Retina (tissue), 1 donor: ENCODE measurements at regions not wholly inside any gene's neighbourhood (a gene's known extent, or its start where the extent isn't known, plus 50 kb on each side); places are given as distances from the start of the nearest gene placed in this dataset.

Experiments
- DNase-seq: peaks from one replicate; pipeline ENCODE4 v3.0.0-alpha.2; 2016

DNA sequence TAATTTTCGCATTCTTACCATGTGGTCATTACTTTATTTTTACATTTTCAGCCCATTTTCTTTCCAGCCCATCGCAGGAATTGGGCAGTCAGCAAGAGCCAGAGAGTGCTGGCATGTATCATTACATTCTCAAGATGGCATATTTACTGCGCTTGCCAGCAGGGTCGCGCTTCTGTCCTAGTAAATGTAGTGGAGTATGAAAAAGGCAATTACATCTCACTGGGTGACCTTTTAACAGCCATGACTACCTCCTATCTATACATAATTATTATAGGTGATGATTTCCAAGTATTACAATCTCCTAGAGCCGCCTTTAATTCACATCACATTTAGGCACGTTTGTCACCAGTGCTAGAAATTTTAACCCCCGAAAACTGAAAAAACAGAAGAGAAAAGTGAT, 433.7 kb upstream of the MGMT start:
- peak; percentile 40 for DNase-seq

DNA sequence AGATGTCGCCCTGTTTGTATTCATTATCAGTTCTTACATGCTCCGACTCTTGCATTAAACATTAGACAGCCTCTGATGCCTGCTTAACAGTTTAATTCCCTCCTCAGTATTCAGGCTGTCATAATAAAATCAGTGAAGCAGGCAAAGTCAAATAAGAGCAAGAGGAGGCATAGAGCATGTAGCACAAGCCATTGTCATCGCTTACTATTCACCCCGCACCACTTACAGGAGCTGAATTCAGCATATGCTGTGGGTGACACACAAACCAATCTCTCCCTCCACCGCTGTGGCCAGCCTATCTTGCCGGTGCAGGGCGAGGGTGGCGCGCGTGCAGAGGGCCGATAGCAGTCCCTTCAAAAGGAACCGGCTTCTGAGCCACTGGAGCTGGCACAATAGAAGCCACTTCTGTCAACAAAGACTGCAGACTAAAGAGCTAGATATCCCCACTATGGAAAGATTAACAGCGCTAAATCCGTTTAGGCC, 433.2 kb upstream of the MGMT start:
- peak; percentile 72 for DNase-seq

DNA sequence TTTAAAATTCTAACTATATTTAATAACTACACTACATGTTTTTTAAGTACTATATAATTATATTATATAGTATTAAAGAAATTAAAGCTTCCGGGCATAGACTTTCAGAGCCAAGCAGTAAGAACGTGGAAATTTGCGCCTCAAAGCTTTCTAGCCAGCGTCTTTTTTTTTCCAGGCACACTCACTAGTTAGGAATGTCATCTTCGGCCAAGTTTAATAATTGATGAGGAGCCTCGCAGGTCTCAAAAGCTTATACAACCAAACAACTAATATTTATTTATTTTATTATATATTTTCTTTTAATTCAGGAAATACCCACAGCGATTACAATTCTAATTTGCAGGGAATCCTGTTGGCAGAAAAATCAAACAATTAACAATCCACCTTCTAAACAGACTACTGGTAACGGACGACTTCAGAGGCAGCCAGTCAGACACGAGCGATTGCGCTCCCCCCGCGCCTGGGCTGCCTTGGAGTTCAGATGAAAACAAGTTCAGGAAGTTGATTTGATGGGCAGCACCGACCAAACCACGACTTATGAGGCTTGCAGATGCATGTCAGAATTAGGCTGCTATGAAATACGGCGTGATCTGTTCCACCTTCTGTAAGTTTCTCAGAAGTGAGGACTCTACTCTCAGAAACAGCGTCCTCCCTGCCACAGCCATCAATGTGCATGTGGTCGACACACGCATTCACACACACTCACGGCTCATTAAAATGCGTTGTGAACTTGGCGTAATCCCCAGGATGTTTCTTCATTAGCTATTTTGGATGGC, 431.8 kb upstream of the MGMT start:
- peak; percentile 24 for DNase-seq

DNA sequence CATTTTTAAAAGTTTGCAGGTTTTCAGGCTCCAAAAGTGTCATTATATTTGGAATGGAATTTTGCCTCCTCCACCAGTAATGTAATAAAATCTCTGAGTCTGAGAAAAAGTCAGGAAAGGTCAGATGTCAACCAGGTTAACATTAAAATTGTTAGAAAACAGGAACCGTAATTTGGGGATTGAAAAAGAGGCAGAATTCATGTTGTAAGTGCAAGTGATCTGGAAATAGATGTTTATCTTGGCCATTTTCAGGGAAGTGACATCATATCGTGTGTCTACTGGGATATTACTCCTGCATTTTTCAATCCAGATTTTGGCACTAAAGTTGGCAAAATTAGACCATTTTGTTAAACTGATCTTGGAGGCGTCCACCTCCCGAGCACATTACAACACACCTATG, 428.5 kb upstream of the MGMT start:
- no peak for DNase-seq

DNA sequence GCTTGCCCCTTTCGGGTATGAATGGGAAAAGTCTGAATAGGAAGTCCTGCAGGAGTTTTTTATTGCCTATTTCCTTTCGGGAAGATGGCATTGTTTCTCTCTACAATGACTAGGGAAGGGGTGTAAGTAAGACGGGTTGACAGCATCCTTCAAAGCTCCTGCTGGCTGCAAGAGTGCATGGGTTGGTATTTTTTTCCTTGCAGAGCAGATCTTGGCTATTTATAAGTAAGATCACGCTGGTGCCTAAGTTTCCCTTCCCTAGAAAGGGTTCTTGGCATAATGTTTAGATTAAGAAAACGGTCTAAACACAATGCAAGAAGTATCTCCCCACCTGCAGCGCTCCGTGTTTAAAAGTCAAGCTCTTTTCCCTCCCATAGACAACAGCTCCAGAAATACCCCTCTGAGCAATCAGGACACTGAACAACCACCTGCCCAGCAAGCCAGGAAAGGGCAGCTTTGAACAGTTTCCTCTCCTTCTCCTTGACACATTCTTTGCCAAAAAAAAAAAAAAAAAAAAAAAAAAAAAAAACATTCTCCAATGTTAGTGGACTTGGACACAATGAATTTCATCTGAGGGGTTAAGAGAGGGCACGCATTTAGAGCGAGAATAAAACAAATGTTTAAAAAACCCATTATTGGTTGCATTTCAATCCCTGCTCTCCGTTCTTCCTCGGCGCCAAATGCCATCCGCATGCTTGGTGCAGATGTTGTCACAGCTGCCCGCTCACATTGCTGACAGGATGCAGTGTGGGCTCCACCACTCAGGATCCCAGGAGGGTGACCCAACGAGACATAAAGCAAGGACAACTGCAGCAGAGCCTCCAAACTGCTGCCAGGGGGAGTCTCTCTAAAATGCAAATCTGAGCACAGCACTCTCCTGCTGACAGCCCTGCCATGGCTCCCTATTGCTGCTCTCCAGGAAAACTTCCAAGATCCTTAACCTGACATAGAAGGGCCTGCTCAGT, 427.4 kb upstream of the MGMT start:
- no peak for DNase-seq

DNA sequence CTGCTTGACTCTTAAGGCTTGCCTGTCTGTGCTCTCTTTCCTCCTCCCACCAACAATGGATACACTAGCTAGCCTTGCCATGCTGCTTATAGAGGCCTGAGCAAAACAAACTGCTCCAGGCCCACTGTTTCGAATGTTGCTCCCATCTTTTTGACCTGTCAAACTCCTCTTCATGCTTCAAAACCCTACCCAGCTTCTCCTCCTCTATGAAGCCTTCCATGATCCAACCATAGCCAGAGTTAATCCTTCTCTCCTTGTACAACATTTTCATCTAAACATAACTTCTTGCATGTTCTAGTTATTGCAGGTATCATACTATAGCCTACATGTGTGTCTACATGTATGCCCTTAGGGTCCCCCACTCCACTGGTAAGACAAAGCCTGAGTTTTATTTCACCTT, 426.7 kb upstream of the MGMT start:
- no peak for DNase-seq

DNA sequence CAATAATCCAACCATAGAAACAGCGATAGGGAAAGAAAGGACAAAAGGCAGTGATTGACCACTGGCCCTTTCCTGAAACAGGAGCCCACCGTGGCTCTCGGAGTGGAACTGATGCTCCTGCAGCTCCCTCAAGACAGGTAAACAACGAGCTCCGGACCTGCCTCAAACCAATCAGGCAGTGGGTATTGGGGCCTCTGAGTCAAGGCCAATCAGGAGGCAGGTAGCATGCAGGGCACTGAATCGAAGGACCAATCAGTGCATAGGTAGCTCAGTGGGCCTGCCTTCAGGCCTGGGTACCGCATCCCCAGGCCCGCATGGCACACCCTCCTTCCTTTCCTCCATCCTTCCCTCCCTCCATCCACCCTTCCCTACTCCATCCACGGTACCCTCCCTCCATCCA, 425.1 kb upstream of the MGMT start:
- no peak for DNase-seq

DNA sequence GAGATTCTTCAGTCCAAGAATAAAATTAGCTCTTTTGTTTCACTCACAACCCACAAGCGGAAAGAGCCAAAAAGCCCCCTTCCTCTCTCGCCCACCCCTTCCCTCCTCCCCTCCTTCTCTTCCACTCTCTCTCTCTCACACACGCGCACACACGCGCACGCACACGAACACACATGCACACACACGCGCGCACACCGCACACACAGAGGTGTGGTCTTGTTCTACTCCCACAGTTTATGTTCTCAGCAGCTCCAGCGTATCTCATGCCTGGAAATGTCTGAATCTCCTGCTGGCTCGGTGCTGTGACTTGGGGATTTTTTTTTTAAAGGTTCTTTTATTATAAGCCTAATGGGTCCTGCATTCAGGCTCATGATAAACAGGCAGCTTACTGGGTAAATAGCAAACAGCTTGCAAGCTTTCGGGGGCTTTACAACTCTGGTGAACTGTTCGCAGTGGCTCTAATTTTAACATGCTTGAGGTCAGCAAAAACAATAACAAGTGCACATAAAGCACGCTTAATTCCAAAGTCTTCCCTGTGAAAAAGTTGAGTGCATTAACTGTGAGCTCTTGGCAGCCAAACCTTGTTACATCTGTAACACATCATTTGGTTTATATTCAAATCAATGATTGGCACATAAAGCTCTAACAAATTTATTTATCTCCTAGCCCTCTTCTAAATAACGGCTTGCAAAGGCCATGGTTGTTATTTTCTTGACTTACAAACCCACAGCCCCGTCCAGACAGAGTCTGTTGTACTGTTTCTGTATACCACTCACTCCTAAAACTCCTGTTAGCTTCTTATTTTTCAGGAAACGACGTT, 424.1 kb upstream of the MGMT start:
- no peak for DNase-seq

DNA sequence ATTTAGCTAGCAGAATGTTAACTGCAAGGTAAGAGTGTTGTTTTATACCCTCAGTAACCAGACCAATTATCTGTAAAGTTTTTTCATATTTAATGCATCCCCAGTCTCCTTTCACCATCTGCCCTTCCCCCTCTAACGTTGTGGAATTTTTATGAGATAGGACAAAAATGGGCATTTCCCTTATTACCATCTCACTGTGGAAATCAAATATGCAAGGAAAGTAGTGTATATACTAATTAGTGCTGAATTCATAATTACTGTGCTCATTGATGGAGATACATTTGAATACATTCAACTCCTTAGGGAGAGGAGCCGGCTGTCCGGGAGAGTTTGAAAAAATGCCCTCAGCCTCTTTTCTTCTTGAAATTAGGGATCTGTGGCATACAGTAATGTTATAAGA, 423.4 kb upstream of the MGMT start:
- no peak for DNase-seq

DNA sequence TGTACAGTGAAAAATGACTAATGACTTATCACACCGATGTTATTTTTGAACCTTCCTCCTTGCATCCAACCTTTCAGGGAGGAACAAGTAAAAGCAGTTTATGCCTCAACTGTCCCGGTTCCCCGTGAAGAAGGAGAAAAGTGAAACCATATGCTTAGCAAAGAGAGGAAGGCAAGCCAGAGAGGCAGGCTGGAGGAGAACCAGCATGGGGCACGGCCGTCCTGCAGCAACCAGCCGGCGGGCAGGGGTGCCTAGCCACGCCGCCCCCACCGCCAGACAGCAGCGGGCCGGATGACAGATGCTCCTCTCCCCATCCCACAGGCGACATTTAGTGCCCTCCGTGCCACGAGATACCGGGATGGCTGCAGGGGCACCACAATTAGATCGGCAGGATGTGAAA, 421.4 kb upstream of the MGMT start:
- no peak for DNase-seq

DNA sequence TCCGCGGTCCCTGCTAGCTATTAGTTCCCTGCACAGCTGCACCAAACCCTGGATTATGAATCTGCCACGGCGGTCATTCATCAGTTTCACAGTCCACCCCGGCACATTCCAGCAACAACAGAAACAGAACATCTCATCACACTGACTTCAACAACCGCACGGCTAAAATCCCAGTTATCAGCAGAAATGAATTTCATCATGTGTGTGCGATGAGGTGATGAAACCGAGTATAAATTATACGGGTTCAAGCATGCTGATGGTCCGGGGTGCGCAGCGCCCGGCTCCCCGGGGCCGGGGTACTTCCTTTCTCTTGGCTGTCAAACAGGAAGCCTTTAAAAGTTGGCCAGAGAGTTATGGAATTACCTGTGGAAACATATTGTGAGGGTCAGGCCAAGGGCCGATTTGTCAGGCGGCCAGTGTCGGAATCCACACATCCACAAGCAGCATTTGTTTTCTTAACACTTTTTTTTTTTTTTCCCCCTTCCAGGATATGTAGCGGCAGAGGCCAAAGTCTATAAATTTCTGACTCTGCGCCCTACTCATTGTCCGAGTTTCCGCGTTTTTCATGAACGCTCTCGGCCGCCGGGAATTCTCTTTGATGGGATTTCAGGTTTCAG, 420.9 kb upstream of the MGMT start:
- no peak for DNase-seq

DNA sequence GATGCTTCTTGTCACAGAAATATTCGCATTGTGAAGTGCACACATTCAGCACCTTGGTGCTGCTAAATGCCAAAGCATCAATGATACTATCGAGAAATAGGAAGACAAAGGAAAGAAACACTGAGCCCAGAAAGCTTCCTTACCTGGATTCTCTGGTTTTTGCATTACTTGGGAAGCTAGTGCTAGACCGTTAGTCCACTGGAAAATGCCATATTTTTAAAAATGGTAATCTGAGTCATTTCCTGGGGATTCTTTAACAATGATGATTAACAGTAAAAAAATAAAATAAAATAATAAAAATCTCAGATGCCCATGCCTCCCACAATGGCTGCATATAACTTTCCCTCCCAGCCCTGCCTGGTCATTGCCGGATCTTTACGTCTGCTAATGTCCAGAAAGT, 420.1 kb upstream of the MGMT start:
- no peak for DNase-seq

DNA sequence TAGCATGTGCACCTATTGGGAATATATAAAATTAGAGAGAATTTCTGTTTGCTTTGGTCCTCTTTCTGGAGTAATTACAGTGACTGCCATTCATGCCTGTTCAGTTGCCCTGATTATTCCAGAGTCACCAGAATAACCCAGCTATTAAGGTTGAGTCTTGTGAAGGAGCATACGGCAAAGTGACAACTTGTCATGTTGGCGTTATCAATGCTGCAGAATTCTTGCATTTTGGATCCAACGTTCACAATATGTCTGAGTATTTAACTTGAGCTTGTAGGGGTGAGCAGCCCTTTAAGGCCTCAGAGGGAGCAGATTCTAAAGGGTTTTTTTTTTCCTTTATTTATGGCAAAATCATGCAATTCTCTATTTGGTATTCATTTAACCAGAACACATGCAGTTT, 419.4 kb upstream of the MGMT start:
- DNase-seq: no peak

DNA sequence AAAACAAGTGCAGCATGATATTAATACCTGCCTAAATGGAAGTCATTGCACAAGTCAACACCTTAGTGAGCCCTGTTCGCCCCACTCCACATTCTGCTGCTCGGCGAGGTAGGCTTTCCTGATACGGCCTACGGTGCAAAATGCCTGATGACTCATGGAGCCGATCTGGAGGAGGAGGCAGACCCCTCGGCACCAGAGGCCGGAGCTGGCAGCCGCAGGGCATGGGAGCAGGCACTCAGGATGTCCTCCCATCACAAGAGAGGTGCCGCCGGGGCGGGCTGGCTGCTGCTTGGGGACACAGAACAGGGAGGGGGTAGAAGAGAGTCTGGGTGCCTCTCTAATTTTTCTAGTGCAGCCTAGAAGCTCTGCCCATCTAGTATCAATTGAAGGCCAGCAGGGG, 418.5 kb upstream of the MGMT start:
- DNase-seq: no peak

DNA sequence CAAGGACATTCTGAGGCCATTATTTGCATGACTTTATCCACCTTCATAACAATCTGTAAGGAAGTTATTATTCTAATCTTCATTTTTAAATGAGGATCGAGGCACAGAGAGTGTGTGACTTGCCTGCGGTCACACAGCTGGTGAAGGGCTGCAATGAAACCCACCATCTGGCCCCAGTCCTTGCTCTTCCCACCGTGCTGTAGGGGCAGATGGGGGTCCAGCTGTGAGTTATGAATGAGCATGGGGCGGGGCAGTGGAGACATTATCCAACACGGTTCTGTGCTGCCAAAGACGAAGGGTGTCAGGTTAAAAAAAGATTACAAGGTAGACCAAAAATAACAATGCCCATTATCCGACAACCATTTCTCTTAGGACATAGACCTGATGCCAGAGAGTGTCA, 417.5 kb upstream of the MGMT start:
- DNase-seq: no peak

DNA sequence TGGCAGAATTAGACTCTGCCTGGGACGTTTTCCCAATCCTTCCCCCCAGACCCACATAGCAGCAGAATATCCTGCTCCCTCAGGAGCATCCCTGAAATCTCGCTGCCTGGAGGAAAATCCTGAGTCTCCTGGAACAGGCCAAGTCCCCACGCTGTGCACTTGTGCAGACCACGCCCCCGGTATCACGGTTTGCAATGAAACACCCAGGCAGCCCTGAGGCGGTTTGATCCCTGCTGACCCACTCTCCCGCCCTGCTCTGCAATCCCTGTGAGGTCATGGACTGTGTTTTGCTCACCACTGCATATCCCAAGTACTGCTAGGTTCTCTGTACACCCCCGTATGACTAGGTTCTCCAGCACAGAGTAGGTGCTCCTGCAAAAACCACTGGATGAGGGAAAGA, 411.8 kb upstream of the MGMT start:
- DNase-seq: no peak

DNA sequence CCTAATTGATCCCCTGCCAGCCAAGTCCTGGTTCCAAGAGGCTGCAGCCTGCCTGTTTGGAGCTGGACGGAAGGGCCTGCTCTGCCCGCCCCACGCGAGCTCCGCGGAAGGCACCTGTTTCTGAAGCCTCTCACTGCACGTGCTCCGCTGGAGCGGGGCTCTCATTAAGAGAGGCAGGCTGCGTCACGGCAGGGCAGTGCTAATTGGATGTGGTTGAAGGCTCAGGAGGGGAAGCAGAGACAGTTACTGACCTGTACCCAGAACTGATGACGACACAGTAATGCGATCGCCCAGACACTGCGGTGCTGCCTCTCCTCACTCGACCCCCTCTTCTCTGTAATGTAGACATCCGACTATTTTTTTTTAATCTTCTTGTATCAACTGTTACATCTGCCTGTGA, 411.1 kb upstream of the MGMT start:
- DNase-seq: peak; percentile 78

DNA sequence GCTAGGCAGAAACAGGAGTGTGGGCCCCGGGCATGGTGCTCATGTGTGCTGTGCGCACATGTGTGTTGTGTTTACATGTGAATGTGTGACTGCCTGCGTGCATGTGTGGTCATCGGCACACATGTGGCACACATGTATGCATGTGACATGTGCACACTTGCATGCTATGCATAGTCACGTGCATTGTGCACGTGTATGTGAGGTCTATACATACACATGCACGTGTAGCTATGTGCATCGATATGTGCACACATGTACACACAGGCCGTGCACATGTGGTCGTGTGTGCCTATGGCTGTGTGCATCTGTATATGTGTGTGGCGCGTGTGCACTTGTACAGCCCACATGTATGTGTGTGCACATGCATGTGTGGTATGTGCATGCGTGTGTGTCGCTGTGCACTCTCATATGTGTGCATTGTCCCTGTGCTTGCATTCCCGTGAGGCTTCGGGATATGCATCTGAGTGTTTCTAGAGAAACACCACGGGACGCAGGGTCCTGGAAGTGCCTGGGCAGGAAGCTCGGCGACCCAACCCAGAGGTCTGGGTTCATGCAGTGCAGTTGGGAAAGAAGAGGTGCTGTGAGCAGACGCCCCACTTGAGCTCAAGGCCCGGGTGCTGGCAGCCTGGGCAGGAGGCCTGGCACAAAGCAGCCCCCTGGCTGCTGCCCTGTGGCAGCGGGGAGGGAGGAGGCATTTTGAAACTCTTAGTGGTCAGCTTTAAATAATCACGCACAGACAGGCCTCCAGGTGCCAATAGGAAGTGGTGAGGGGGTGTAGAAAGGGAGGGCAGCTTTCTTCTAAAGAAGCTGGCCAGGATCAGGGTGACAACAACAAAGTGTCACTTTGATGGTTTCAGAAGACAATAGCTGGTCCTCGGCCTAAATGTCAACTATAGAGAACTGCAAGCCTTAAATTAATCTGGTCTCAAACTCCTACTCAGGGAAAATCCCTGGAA, 410.0 kb upstream of the MGMT start:
- DNase-seq: no peak

DNA sequence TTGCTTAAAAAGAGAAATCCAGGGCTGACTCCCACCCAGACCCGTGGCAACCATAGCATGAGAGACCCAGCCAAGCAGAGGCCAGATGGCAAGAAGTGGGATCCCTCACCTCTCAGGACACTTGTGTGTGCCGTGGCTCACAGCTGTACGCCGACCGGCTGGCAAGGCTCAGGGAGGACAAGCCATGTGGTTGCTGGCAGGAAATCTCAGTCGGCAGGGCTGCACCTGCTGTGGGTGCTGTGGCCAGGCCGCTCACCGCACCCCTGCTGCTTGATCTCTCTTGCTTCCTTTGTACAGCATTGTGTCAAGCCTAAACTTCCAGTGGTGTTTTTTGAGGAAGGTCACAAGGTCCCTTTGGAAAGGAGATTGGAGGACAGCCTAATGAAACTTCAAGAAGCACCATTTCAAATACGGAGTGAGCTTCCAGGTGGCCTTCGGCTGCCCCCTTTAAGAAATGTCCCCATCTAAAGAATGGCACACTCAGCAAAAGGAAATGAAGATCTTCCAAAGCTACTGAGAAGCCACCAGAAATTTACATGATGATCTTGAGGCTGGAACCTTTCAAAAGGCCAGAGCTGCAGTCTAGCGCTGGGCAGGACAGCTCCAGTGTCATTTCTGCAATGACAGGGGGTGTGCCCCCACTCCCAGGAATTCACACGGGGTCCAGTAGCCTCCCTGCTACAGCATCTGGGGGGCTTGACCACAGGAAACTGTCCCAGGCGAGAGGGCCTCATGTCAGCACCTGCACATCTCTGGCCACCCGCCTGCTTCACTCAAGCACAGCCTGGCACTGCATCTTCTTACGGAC, 409.0 kb upstream of the MGMT start:
- DNase-seq: no peak

DNA sequence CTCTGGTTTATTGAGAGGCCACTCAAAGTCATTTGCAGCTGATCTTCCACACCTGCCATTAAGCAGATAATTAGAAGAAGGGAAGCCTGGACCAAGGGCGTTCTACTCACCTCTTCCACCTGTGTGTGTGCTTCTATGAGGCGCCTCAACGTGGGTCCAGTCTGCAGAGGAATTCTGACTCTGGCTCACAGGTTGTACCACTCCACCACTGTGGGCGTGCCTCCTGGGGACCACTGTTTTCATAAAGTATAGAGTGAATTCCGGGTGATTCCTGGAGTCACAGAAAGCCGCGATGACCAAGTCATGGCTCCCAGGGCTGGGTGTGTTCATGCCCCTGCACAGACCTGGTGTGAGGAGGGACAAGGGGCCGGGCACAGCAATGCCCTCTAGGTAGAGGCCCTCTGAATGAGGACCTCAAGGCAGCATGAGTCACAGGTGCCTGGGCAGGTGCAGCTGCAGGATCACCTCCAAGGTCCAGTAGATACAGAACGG, 408.3 kb upstream of the MGMT start:
- DNase-seq: no peak
